EH (cell line): ENCODE measurements at regions not wholly inside any gene's neighbourhood (a gene's known extent, or its start where the extent isn't known, plus 50 kb on each side); places are given as distances from the start of the nearest gene placed in this dataset.

Experiments
- DNase-seq: peaks from one replicate; pipeline ENCODE4 v3.0.0-alpha.2; 2015; ENCODE audit warnings: low read depth

GRCh38 chr9:107431461-107431860, 58.1 kb downstream of the KLF4 start:
- DNase-seq: no peak

- no peak for DNase-seq
Observed at GRCh38 chr9:107430071-107430470, 59.5 kb downstream of the KLF4 start.

- no peak for DNase-seq
Observed at GRCh38 chr9:107426126-107426525, 63.4 kb downstream of the KLF4 start.

GRCh38 chr9:107425101-107426025, 64.2 kb downstream of the KLF4 start:
- DNase-seq: peak; percentile 58

GRCh38 chr9:107423540-107423939, 66.0 kb downstream of the KLF4 start:
- no peak for DNase-seq

- DNase-seq: peak; percentile 74
Observed at GRCh38 chr9:107422189-107423185, 67.1 kb downstream of the KLF4 start.

- DNase-seq: no peak
Observed at GRCh38 chr9:107410420-107410819, 79.1 kb downstream of the KLF4 start.

GRCh38 chr9:107409581-107410389, 79.8 kb downstream of the KLF4 start:
- no peak for DNase-seq

GRCh38 chr9:107407675-107408074, 81.9 kb downstream of the KLF4 start:
- DNase-seq: no peak

- DNase-seq: no peak
Observed at GRCh38 chr9:107405511-107405910, 84.1 kb downstream of the KLF4 start.

GRCh38 chr9:107404736-107405135, 84.8 kb downstream of the KLF4 start:
- DNase-seq: no peak

- DNase-seq: no peak
Observed at GRCh38 chr9:107404161-107404560, 85.4 kb downstream of the KLF4 start.

GRCh38 chr9:107397076-107398044, 92.2 kb downstream of the KLF4 start:
- no peak for DNase-seq

- DNase-seq: no peak
Observed at GRCh38 chr9:107394264-107394663, 95.3 kb downstream of the KLF4 start.

GRCh38 chr9:107390778-107391177, 98.8 kb downstream of the KLF4 start:
- DNase-seq: peak; percentile 23

GRCh38 chr9:107390279-107390678, 99.3 kb downstream of the KLF4 start:
- no peak for DNase-seq

GRCh38 chr9:107389617-107390071, 99.9 kb downstream of the KLF4 start:
- peak; percentile 37 for DNase-seq

GRCh38 chr9:107388890-107389289, 100.7 kb downstream of the KLF4 start:
- no peak for DNase-seq

- DNase-seq: no peak
Observed at GRCh38 chr9:107387409-107387808, 102.2 kb downstream of the KLF4 start.

GRCh38 chr9:107386396-107386795, 103.2 kb downstream of the KLF4 start:
- DNase-seq: no peak
